Upper lobe of left lung (tissue), 4 donors: ENCODE measurements at regions not wholly inside any gene's neighbourhood (a gene's known extent, or its start where the extent isn't known, plus 50 kb on each side); places are given as distances from the start of the nearest gene placed in this dataset.

Experiments
- CTCF ChIP-seq, 6 experiments: fragments of 450-650 bp in 4 of 6; fragments of 200-600 bp in 2 of 6; sonication (generic) in 2 of 6; IDR thresholded peaks; one replicate each; pipeline ENCODE4 v1.5.1; 2016 to 2019; ENCODE audit warnings: antibody characterized with exemption in 6 of 6
- POLR2A ChIP-seq, 4 donors: fragments of 450-650 bp; IDR thresholded peaks; one replicate each; pipeline ENCODE4 v1.5.1; 2016 to 2017; ENCODE audit warnings: antibody characterized with exemption in 4 of 4, mild to moderate bottlenecking in 2 of 4
- POLR2AphosphoS5 ChIP-seq, 2 donors: sonication (generic); formaldehyde crosslinking; IDR thresholded peaks; one replicate each; pipeline ENCODE4 v1.5.1; 2017; ENCODE audit warnings: antibody characterized with exemption in 2 of 2

DNA sequence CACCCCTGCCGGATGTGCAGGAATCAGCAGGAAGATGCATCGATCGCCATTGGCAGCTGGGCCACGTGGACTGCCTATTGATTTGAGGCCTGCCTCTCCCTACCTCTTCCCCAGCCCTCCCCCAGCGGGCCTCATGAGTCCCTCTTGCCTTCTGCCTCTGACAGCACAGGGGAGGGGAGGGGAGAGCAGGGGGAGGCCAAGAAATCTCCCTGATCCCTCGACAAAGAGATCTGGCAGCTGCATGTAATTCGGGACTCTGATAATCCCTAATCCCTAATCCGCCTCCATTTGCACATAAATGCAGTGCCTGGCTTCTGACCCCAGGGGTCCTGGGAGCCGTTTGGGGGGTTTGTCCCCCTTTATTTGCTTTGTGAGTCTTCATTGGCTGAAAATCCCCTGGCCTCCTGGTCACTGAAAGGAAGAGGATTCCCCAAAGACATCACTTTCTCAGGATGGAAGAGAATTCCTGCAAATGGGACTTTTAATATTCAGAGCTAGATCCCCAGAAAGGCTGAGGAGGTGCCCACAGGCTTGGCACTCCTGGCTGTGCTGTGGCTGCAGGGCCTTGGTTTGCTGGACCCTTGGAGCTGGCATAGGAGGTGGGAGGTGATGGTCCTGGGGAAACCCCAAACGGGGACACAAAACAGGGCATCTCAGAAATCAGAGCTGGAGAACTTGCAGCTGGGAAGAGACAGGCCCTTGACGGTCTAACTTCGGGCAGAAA is 239.4 kb upstream of the POU3F1 start:
- TF ChIP-seq POLR2A (IDR thresholded peaks at IDR 0.05) = no peak
- TF ChIP-seq CTCF (IDR thresholded peaks at IDR 0.05) = no peak
- no peak for TF ChIP-seq POLR2AphosphoS5 (IDR thresholded peaks at IDR 0.05)
